ENCODE measurements at regions not wholly inside any gene's neighbourhood (a gene's known extent, or its start where the extent isn't known, plus 50 kb on each side); places are given as distances from the start of the nearest gene placed in this dataset.

DNA sequence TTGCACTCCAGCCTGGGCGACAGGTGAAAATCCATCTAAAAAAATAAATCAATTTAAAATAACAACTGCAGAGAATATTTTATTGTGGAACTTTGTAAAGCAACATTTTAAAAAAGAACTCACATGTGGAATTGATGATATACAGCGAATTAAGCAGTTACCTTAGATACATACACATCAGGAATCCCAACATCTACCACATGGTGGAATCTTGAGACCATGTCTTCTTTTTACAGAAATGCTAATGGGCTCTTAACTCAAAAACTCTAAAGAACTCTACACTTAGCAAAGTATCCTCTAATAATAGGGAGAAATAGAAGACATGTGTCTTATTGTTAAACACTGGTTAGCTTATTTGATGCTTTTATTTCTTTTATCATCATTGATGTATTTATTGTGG lies 373.6 kb downstream of the CDH7 start:
- WGBS, 2 donors = 89 to 93% methylated on average over 2 of the region's 2 CpGs
- TF ChIP-seq, protein P1, sequence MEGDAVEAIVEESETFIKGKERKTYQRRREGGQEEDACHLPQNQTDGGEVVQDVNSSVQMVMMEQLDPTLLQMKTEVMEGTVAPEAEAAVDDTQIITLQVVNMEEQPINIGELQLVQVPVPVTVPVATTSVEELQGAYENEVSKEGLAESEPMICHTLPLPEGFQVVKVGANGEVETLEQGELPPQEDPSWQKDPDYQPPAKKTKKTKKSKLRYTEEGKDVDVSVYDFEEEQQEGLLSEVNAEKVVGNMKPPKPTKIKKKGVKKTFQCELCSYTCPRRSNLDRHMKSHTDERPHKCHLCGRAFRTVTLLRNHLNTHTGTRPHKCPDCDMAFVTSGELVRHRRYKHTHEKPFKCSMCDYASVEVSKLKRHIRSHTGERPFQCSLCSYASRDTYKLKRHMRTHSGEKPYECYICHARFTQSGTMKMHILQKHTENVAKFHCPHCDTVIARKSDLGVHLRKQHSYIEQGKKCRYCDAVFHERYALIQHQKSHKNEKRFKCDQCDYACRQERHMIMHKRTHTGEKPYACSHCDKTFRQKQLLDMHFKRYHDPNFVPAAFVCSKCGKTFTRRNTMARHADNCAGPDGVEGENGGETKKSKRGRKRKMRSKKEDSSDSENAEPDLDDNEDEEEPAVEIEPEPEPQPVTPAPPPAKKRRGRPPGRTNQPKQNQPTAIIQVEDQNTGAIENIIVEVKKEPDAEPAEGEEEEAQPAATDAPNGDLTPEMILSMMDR (IDR thresholded peaks at IDR 0.05) = peak in 7 of 9 donors; percentile 22 to 54 (median 49)
- intact Hi-C loops (cut with DNase I) = loop anchor here in 4 of 10 donors (2.0 to 10.0 kb wide), 3 partner anchors 156 to 370 kb away; no protein-coding TSS in a partner anchor
- no peak for ATAC-seq
- no peak for DNase-seq
- Histone ChIP-seq H3K27ac (no peak overlapping the region), H3K9me3 (no peaks in the 10 kb centered on the region), H3K4me3 (no peak overlapping the region), H3K36me3 (no peaks in the 10 kb centered on the region), H3K4me1 (no peaks in the 10 kb centered on the region), H3K27me3 (no peaks in the 10 kb centered on the region)

DNA sequence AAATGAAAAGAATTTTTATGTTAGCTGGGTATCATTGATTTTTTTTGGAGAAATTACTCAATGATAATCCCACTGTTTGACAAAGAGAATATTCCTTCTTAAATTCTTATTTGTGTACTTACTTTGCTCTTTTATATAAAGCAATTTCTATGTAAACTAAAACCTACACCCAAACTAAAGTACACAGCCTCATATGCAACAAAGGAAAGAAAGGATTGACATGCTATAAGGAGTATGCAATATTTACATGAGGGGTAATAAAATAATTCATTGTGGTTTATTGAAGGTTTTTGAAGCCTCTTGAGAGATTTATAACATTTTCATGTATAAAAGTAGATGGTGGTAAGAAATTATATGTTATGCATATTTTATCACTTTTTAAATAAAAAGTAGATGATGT lies 368.5 kb downstream of the CDH7 start:
- Histone ChIP-seq H3K4me1 (no peaks in the 10 kb centered on the region), H3K27ac (no peak overlapping the region), H3K27me3 (no peaks in the 10 kb centered on the region), H3K36me3 (no peaks in the 10 kb centered on the region), H3K9me3 (peaks cover 0 to 4% (median 0%) of the 10 kb centered on the region in 11 donors), H3K4me3 (no peak overlapping the region)
- TF ChIP-seq, protein P1 (IDR thresholded peaks at IDR 0.05) = no peak
- intact Hi-C loops (cut with DNase I) = no loop called here
- ATAC-seq = no peak
- DNase-seq = no peak

DNA sequence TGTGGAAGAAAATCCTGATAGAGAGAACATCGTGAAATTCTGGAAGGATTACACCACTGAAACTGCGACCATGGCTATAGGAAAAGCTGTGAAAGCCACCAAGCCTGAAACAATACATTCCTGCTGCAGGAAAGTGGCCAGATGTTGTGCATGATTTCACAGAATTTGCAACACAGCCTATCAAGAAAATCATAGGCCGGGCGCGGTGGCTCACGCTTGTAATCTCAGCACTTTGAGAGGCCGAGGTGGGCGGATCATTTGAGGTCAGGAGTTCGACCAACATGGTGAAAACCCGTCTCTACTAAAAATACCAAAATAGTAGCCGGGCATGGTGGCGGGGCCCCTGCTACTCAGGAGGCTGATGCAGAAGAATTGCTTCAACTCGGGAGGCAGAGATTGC lies 360.2 kb downstream of the CDH7 start:
- WGBS, 2 donors = 85 to 88% methylated on average over 13 of the region's 13 CpGs
- H3K27me3 ChIP-seq = no peaks in the 10 kb centered on the region
- H3K36me3 ChIP-seq = no peaks in the 10 kb centered on the region
- H3K27ac ChIP-seq = no peak overlapping the region
- DNase-seq (no peak), ATAC-seq (no peak)
- intact Hi-C loops (cut with DNase I) = no loop called here
- no peaks in the 10 kb centered on the region for H3K9me3 ChIP-seq
- TF ChIP-seq, protein P1 (IDR thresholded peaks at IDR 0.05) = no peak
- H3K4me1 ChIP-seq = no peaks in the 10 kb centered on the region
- no peak overlapping the region for H3K4me3 ChIP-seq

DNA sequence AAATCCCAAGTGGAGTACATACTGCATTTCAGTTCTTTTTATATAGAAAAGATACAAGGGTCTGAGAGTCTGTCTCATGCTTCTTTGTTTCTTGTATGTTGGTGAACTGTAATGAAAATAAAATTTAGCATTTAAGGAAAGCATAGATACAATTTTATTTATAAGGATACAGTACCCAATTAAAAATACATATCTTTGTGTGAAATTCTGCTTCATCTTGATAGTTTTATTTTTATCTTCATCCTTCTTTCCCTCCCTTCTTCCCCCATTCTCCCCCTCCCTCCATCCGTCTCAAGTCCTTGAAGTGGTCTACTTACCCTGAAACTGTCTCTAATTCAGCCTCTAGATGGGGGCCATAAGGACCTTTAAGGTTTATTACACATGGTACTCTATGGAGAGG lies 359.8 kb downstream of the CDH7 start:
- Histone ChIP-seq H3K4me3 (no peak overlapping the region), H3K27ac (no peak overlapping the region), H3K36me3 (no peaks in the 10 kb centered on the region), H3K27me3 (no peaks in the 10 kb centered on the region), H3K9me3 (no peaks in the 10 kb centered on the region), H3K4me1 (no peaks in the 10 kb centered on the region)
- WGBS, 2 donors = 70 to 75% methylated on average over 1 of the region's 1 CpG
- no peak for DNase-seq
- intact Hi-C loops (cut with DNase I) = no loop called here
- no peak for ATAC-seq
- TF ChIP-seq, protein P1 (IDR thresholded peaks at IDR 0.05) = no peak

DNA sequence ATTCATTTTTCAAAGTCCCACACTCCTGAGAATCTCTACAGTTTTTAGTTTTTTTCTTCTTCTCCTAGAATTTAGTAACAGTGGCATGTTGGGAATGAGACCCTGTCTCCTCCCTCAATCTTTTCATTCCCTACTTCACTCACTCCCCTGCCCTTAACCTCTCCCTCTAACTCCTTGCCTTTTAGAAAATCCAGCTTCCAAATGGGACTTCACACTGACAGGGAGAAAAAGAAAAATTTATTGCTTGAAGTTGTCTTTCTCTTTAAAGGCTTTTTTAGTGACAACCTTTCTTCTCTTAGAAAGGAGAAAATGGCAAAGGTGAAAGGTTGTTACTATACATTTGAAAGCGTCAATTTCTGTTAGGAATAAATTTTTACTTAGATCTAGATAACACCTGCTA lies 359.2 kb downstream of the CDH7 start:
- H3K27me3 ChIP-seq = no peaks in the 10 kb centered on the region
- intact Hi-C loops (cut with DNase I) = no loop called here
- no peaks in the 10 kb centered on the region for H3K36me3 ChIP-seq
- H3K4me3 ChIP-seq = no peak overlapping the region
- TF ChIP-seq, protein P1 (IDR thresholded peaks at IDR 0.05) = no peak
- WGBS, 2 donors = 83 to 84% methylated on average over 1 of the region's 1 CpG
- no peak overlapping the region for H3K27ac ChIP-seq
- no peaks in the 10 kb centered on the region for H3K4me1 ChIP-seq
- no peaks in the 10 kb centered on the region for H3K9me3 ChIP-seq
- DNase-seq (no peak), ATAC-seq (no peak)

Measured in heart right ventricle (tissue), 16 donors.